ENCODE measurements at regions not wholly inside any gene's neighbourhood (a gene's known extent, or its start where the extent isn't known, plus 50 kb on each side); places are given as distances from the start of the nearest gene placed in this dataset.

DNA sequence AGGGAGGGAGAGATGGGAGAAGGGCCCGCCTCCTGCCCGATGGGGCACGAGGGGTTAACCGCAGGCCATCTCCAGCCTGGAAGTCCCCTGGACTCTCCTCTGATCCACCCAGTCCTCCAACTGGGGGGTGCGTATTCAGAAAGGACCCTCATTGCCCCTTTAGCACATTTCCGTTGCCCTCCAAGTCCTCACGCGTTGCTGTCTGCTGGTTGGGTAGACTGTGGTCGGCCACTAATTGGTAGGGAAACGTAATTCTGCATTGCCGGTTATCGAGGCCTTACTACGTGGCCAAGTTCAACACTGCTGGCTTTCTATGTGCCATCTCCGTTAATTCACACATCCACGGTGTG lies 103.4 kb downstream of the FOXL1 start:
- no peak for TF ChIP-seq REST (IDR thresholded peaks at IDR 0.05; ENCODE audit: insufficient read depth in 1 of 2, low read depth in 2 of 2, low read length in 2 of 2)
- no peak for TF ChIP-seq POLR2AphosphoS5 (IDR thresholded peaks at IDR 0.05; ENCODE audit: low read depth, low read length)
